ENCODE measurements at regions not wholly inside any gene's neighbourhood (a gene's known extent, or its start where the extent isn't known, plus 50 kb on each side); places are given as distances from the start of the nearest gene placed in this dataset.
A peak's percentile ranks its signal among the peaks of the same experiment; 100 is the strongest.

DNA sequence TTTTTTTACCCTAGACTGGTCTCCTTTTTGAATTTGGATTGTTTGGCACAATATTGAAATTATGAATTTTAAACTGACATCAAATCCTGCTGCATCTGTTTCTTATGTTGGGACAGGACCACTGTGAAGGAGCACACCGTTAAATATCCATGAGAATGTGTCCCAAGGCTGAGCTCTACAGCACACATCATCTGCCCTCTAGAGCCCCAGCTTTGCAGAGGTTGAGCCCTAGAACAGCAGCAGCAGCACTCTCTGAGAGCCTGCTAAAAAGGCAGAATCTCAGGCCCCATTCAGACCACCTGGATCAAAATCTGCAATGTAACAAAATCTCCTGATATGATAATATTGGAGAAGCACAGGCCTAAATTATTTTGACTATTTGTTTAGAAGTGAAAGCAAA lies 192.1 kb upstream of the CCN2 start:
- Histone ChIP-seq H2AFZ (ENCODE audit: low read depth, low read length) (no peak overlapping the region), H3K27me3 (ENCODE audit: insufficient read depth, low read length) (no peaks in the 10 kb centered on the region), H3K4me3 (ENCODE audit: insufficient read depth, low read depth, low read length) (no peak overlapping the region), H3K4me2 (ENCODE audit: low read length) (no peak overlapping the region), H3K9me3 (ENCODE audit: insufficient read depth, low read depth, low read length) (no peaks in the 10 kb centered on the region), H4K20me1 (ENCODE audit: insufficient read depth, low read length) (no peaks in the 10 kb centered on the region), H3K9ac (ENCODE audit: low read length) (no peak overlapping the region), H3K4me1 (ENCODE audit: insufficient read depth, low read length) (peaks cover 14% of the 10 kb centered on the region), H3K36me3 (ENCODE audit: insufficient read depth, low read length) (no peaks in the 10 kb centered on the region), H3K79me2 (ENCODE audit: insufficient read depth, low read length) (no peaks in the 10 kb centered on the region), H3K27ac (ENCODE audit: low read depth, low read length) (no peak overlapping the region)
- H3K9me3 Mint-ChIP-seq (ENCODE audit: unreplicated experiment) = peaks cover 2% of the 10 kb centered on the region
- FAIRE-seq = no peak
- H3K27ac Mint-ChIP-seq (ENCODE audit: unreplicated experiment) = no peak overlapping the region
- TF ChIP-seq, protein P1, sequence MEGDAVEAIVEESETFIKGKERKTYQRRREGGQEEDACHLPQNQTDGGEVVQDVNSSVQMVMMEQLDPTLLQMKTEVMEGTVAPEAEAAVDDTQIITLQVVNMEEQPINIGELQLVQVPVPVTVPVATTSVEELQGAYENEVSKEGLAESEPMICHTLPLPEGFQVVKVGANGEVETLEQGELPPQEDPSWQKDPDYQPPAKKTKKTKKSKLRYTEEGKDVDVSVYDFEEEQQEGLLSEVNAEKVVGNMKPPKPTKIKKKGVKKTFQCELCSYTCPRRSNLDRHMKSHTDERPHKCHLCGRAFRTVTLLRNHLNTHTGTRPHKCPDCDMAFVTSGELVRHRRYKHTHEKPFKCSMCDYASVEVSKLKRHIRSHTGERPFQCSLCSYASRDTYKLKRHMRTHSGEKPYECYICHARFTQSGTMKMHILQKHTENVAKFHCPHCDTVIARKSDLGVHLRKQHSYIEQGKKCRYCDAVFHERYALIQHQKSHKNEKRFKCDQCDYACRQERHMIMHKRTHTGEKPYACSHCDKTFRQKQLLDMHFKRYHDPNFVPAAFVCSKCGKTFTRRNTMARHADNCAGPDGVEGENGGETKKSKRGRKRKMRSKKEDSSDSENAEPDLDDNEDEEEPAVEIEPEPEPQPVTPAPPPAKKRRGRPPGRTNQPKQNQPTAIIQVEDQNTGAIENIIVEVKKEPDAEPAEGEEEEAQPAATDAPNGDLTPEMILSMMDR (IDR thresholded peaks at IDR 0.05; ENCODE audit: insufficient read depth, low read depth, low read length) = no peak
- TF ChIP-seq EZH2 (IDR thresholded peaks at IDR 0.05; ENCODE audit: insufficient read depth, low read length) = no peak
- H3K4me1 Mint-ChIP-seq (ENCODE audit: low read depth, unreplicated experiment) = peaks cover 5% of the 10 kb centered on the region
- H3K36me3 Mint-ChIP-seq (ENCODE audit: low read depth, unreplicated experiment) = no peaks in the 10 kb centered on the region
- H3K27me3 Mint-ChIP-seq (ENCODE audit: low read depth, unreplicated experiment) = no peaks in the 10 kb centered on the region
- no peak for DNase-seq (ENCODE audit: low read depth)
- no peak overlapping the region for H3K4me3 Mint-ChIP-seq (ENCODE audit: unreplicated experiment)

DNA sequence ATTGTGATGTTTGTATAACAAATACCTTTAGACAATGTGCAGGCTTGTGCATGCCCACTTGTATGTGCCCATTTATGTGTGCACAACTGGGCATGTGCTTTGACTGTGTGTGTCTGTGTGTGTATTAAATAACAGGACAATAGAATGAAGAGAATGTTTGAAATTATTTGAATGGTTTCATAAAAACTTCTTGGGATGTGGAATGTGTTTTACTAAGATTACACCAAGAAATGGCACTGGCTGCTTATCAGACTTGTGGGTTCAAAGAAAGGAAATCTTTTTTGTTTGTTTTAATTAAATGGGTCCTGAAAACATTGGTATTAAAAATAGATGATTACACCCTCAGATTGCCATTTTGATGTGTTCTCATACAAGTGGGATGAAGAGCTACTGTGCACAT lies 191.6 kb upstream of the CCN2 start:
- TF ChIP-seq, protein P1 (IDR thresholded peaks at IDR 0.05; ENCODE audit: insufficient read depth, low read depth, low read length) = no peak
- Mint-ChIP-seq H3K9me3 (ENCODE audit: unreplicated experiment) (peaks cover 2% of the 10 kb centered on the region), H3K4me1 (ENCODE audit: low read depth, unreplicated experiment) (peaks cover 10% of the 10 kb centered on the region), H3K4me3 (ENCODE audit: unreplicated experiment) (no peak overlapping the region), H3K27me3 (ENCODE audit: low read depth, unreplicated experiment) (no peaks in the 10 kb centered on the region), H3K36me3 (ENCODE audit: low read depth, unreplicated experiment) (no peaks in the 10 kb centered on the region), H3K27ac (ENCODE audit: unreplicated experiment) (no peak overlapping the region)
- H2AFZ ChIP-seq (ENCODE audit: low read depth, low read length) = no peak overlapping the region
- H3K4me3 ChIP-seq (ENCODE audit: insufficient read depth, low read depth, low read length) = no peak overlapping the region
- DNase-seq (ENCODE audit: low read depth) = peak; percentile 47
- H3K27ac ChIP-seq (ENCODE audit: low read depth, low read length) = no peak overlapping the region
- H3K9ac ChIP-seq (ENCODE audit: low read length) = no peak overlapping the region
- H3K27me3 ChIP-seq (ENCODE audit: insufficient read depth, low read length) = no peaks in the 10 kb centered on the region
- peaks cover 9% of the 10 kb centered on the region for H3K4me1 ChIP-seq (ENCODE audit: insufficient read depth, low read length)
- H3K36me3 ChIP-seq (ENCODE audit: insufficient read depth, low read length) = no peaks in the 10 kb centered on the region
- no peak overlapping the region for H3K4me2 ChIP-seq (ENCODE audit: low read length)
- no peaks in the 10 kb centered on the region for H4K20me1 ChIP-seq (ENCODE audit: insufficient read depth, low read length)
- no peaks in the 10 kb centered on the region for H3K79me2 ChIP-seq (ENCODE audit: insufficient read depth, low read length)
- FAIRE-seq = no peak
- H3K9me3 ChIP-seq (ENCODE audit: insufficient read depth, low read depth, low read length) = no peaks in the 10 kb centered on the region

DNA sequence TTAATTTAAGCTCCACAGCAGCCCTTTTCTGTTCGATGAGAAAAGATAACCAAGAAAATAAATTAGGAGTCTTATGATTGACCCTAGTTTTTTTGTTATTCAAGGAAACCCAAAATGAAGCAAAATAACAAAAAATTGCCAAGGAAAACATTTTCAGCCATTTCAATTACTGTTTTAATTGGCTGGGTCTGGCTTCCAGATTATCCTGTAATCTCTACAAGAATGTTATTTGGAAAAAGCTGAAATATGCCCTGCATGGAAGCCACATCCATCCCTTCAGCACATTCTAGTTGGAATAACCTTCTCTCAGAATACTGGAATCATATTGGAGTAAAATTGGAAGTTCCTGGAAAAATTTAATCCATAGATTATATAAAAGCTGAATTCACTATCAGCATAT lies 191.1 kb upstream of the CCN2 start:
- Mint-ChIP-seq H3K27ac (ENCODE audit: unreplicated experiment) (no peak overlapping the region), H3K4me3 (ENCODE audit: unreplicated experiment) (no peak overlapping the region), H3K27me3 (ENCODE audit: low read depth, unreplicated experiment) (no peaks in the 10 kb centered on the region), H3K4me1 (ENCODE audit: low read depth, unreplicated experiment) (peaks cover 14% of the 10 kb centered on the region), H3K9me3 (ENCODE audit: unreplicated experiment) (peaks cover 2% of the 10 kb centered on the region), H3K36me3 (ENCODE audit: low read depth, unreplicated experiment) (no peaks in the 10 kb centered on the region)
- H4K20me1 ChIP-seq (ENCODE audit: insufficient read depth, low read length) = no peaks in the 10 kb centered on the region
- H3K9ac ChIP-seq (ENCODE audit: low read length) = no peak overlapping the region
- no peaks in the 10 kb centered on the region for H3K9me3 ChIP-seq (ENCODE audit: insufficient read depth, low read depth, low read length)
- H3K27me3 ChIP-seq (ENCODE audit: insufficient read depth, low read length) = no peaks in the 10 kb centered on the region
- no peak overlapping the region for H3K4me3 ChIP-seq (ENCODE audit: insufficient read depth, low read depth, low read length)
- no peak for TF ChIP-seq EZH2 (IDR thresholded peaks at IDR 0.05; ENCODE audit: insufficient read depth, low read length)
- TF ChIP-seq, protein P1 (IDR thresholded peaks at IDR 0.05; ENCODE audit: insufficient read depth, low read depth, low read length) = no peak
- no peaks in the 10 kb centered on the region for H3K79me2 ChIP-seq (ENCODE audit: insufficient read depth, low read length)
- no peak overlapping the region for H3K27ac ChIP-seq (ENCODE audit: low read depth, low read length)
- no peaks in the 10 kb centered on the region for H3K36me3 ChIP-seq (ENCODE audit: insufficient read depth, low read length)
- peak; percentile 20 for DNase-seq (ENCODE audit: low read depth)
- H3K4me1 ChIP-seq (ENCODE audit: insufficient read depth, low read length) = peaks cover 4% of the 10 kb centered on the region
- FAIRE-seq = no peak
- H3K4me2 ChIP-seq (ENCODE audit: low read length) = no peak overlapping the region
- H2AFZ ChIP-seq (ENCODE audit: low read depth, low read length) = no peak overlapping the region
